Right lobe of liver (tissue), 4 donors: ENCODE measurements at regions not wholly inside any gene's neighbourhood (a gene's known extent, or its start where the extent isn't known, plus 50 kb on each side); places are given as distances from the start of the nearest gene placed in this dataset.

Experiments
- POLR2A ChIP-seq: fragments of 450-650 bp; IDR thresholded peaks from one replicate; pipeline ENCODE4 v1.6.1; 2017; ENCODE audit warnings: antibody characterized with exemption, mild to moderate bottlenecking
- TF ChIP-seq, protein P1 (sequence below), 4 donors: fragments of 200-600 bp in 3 of 4; fragments of 450-650 bp in 1 of 4; IDR thresholded peaks; one replicate each; pipeline versions ENCODE4 v1.5.1 to v1.8.0; 2016 to 2022; ENCODE audit warnings: antibody characterized with exemption in 4 of 4, mild to moderate bottlenecking in 2 of 4
- donor health status: DM: no; HTN: no; CAD: no.
- donor health status: DM: no; HTN: no; CAD: no.
- donor health status: DM: no; HTN: yes; CAD: no.

DNA sequence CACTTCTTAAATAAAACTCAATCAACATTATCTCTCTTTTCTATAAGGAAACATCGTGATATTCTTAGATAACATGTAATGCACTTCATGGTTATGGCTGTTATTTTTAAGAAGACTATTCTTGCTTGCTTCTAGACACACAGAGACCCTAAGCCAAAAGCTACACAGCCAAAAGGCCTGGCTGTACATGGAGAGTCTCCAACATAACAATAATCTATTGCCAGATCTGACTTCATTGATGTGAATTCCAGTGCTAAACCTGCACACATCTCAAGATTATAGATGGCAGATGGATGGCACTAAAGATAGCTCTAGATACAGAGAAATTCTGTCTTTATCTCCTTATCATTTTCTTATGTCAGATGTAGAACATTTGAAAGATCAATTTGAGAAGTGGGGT lies 811.6 kb upstream of the ZNF608 start:
- TF ChIP-seq, protein P1, sequence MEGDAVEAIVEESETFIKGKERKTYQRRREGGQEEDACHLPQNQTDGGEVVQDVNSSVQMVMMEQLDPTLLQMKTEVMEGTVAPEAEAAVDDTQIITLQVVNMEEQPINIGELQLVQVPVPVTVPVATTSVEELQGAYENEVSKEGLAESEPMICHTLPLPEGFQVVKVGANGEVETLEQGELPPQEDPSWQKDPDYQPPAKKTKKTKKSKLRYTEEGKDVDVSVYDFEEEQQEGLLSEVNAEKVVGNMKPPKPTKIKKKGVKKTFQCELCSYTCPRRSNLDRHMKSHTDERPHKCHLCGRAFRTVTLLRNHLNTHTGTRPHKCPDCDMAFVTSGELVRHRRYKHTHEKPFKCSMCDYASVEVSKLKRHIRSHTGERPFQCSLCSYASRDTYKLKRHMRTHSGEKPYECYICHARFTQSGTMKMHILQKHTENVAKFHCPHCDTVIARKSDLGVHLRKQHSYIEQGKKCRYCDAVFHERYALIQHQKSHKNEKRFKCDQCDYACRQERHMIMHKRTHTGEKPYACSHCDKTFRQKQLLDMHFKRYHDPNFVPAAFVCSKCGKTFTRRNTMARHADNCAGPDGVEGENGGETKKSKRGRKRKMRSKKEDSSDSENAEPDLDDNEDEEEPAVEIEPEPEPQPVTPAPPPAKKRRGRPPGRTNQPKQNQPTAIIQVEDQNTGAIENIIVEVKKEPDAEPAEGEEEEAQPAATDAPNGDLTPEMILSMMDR (IDR thresholded peaks at IDR 0.05) = no peak
- TF ChIP-seq POLR2A = no peak
